Neuronal stem cell (in vitro differentiated cells): ENCODE measurements at regions not wholly inside any gene's neighbourhood (a gene's known extent, or its start where the extent isn't known, plus 50 kb on each side); places are given as distances from the start of the nearest gene placed in this dataset.

ENCODE experiments used
- DNase-seq: peaks from one replicate; pipeline ENCODE4 v3.0.0-alpha.2; 2013; ENCODE audit warnings: low spot score
- H2AFZ ChIP-seq: one replicate; pipeline ENCODE4 v1.6.1; 2013; ENCODE audit warnings: mild to moderate bottlenecking, low read length, inconsistent platforms
- H2AK5ac ChIP-seq: 2 replicates; pipeline ENCODE4 v1.6.1; 2013; ENCODE audit warnings: low read depth, mild to moderate bottlenecking, inconsistent platforms, low read length, moderate library complexity, mixed read lengths
- H2BK120ac ChIP-seq: 2 replicates; pipeline ENCODE4 v1.6.1; 2013; ENCODE audit warnings: low read depth, mild to moderate bottlenecking, inconsistent platforms, low read length, moderate library complexity, mixed read lengths
- H2BK12ac ChIP-seq: one replicate; pipeline ENCODE4 v1.6.1; 2013; ENCODE audit warnings: low read length, inconsistent platforms
- H2BK15ac ChIP-seq: 2 replicates; pipeline ENCODE4 v1.6.1; 2013; ENCODE audit warnings: mild to moderate bottlenecking, low read length, inconsistent platforms, mixed read lengths
- H2BK5ac ChIP-seq: one replicate; pipeline ENCODE4 v1.6.1; 2013; ENCODE audit warnings: inconsistent platforms, mild to moderate bottlenecking, low read length, moderate library complexity
- H3K14ac ChIP-seq: one replicate; pipeline ENCODE4 v1.6.1; 2013; ENCODE audit warnings: low read length, inconsistent platforms
- H3K18ac ChIP-seq: 2 replicates; pipeline ENCODE4 v1.6.1; 2013; ENCODE audit warnings: low read length, inconsistent platforms
- H3K23ac ChIP-seq: 2 replicates; pipeline ENCODE4 v1.6.1; 2013; ENCODE audit warnings: low read depth, mild to moderate bottlenecking, mixed read lengths, low read length, inconsistent platforms; ENCODE audit not compliant: poor library complexity
- H3K27ac ChIP-seq: replicated peaks from 3 replicates; pipeline ENCODE4 v1.5.1; 2013; ENCODE audit warnings: low read length, inconsistent platforms
- H3K27me3 ChIP-seq, 3 experiments: 2 replicates each; pipeline ENCODE4 v1.6.1; 2013; ENCODE audit warnings: low read length in 3 of 3, mild to moderate bottlenecking in 2 of 3, inconsistent platforms in 1 of 3, low read depth in 1 of 3, mixed read lengths in 1 of 3, moderate library complexity in 1 of 3; ENCODE audit not compliant: control insufficient read depth in 3 of 3, insufficient read depth in 3 of 3
- H3K36me3 ChIP-seq, 2 donors: replicated peaks in 1 of 2; 2 replicates each; pipeline ENCODE4 v1.6.1; 2013; ENCODE audit warnings: low read length in 2 of 2; ENCODE audit not compliant: control insufficient read depth in 2 of 2, insufficient read depth in 2 of 2
- H3K4ac ChIP-seq: 2 replicates; pipeline ENCODE4 v1.6.1; 2013; ENCODE audit warnings: inconsistent platforms, mild to moderate bottlenecking, low read length, moderate library complexity
- H3K4me1 ChIP-seq, 2 donors: 1 replicate in 1 of 2; 2 replicates in 1 of 2; pipeline ENCODE4 v1.6.1; 2013; ENCODE audit warnings: low read length in 2 of 2, low read depth in 1 of 2; ENCODE audit not compliant: control insufficient read depth in 2 of 2, insufficient read depth in 1 of 2
- H3K4me2 ChIP-seq: one replicate; pipeline ENCODE4 v1.6.1; 2013; ENCODE audit warnings: mild to moderate bottlenecking, low read length, inconsistent platforms; ENCODE audit not compliant: insufficient read depth, poor library complexity, severe bottlenecking
- H3K4me3 ChIP-seq, 2 donors: 2 replicates each; pipeline ENCODE4 v1.5.1; 2013; ENCODE audit warnings: low read length in 2 of 2, mild to moderate bottlenecking in 2 of 2, inconsistent platforms in 1 of 2, moderate library complexity in 1 of 2
- H3K79me1 ChIP-seq: one replicate; pipeline ENCODE4 v1.6.1; 2013; ENCODE audit warnings: low read depth, mild to moderate bottlenecking, inconsistent platforms, low read length, moderate library complexity
- H3K9ac ChIP-seq: one replicate; pipeline ENCODE4 v1.6.1; 2013; ENCODE audit warnings: mild to moderate bottlenecking, low read depth, low read length, inconsistent platforms; ENCODE audit not compliant: poor library complexity
- H3K9me3 ChIP-seq, 2 donors: replicated peaks in 1 of 2; 2 replicates each; pipeline versions ENCODE3 to v1.6.1; 2013; ENCODE audit warnings: low read length in 2 of 2, mild to moderate bottlenecking in 2 of 2, inconsistent platforms in 1 of 2, low read depth in 1 of 2, mixed read lengths in 1 of 2, moderate library complexity in 1 of 2; ENCODE audit not compliant: control insufficient read depth in 2 of 2, insufficient read depth in 1 of 2
- H4K8ac ChIP-seq: one replicate; pipeline ENCODE4 v1.6.1; 2013; ENCODE audit warnings: low read depth, mild to moderate bottlenecking, inconsistent platforms, low read length, moderate library complexity
- H4K91ac ChIP-seq: one replicate; pipeline ENCODE4 v1.6.1; 2013; ENCODE audit warnings: low read length, low read depth, mild to moderate bottlenecking, inconsistent platforms; ENCODE audit not compliant: poor library complexity
- WGBS, 2 donors: extraction: QIAGEN DNeasy Blood & Tissue Kit; methylation state at CpG; one replicate each; pipeline ENCODE4 v1.1.7; 2013; ENCODE audit warnings: missing lambda C conversion rate in 2 of 2, mixed read lengths in 1 of 2; ENCODE audit not compliant: insufficient read length in 2 of 2, insufficient replicate concordance in 1 of 2; ENCODE audit errors: extremely low coverage in 2 of 2; 5-methylcytosine and 5-hydroxymethylcytosine counted together

DNA sequence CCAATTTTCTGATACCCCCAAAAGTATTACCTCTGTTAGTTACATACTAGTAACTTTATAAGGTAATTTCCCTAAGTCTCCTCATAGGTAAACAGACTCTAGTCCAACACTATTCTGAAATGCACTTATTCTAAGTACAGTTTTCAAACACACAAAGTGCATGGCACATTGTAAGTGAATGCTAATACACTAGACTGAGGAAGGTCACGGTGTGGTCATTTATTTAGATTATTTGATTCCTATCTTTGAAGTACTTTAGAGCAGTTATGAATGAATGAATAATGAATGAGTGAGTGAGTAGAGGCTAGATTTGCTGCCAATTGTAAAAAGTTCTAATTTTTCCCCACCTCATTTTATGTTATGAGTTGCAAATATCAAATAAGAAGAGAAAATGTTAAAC is 132.8 kb upstream of the UGT8 start:
- DNase-seq = no peak
- Histone ChIP-seq H2BK12ac (no peak overlapping the region), H3K23ac (no peak overlapping the region), H2AK5ac (no peak overlapping the region), H2BK15ac (no peak overlapping the region), H4K8ac (no peak overlapping the region), H3K18ac (no peak overlapping the region), H3K36me3 (no peaks in the 10 kb centered on the region), H3K9ac (no peak overlapping the region), H3K4me3 (no peak overlapping the region), H3K4ac (no peak overlapping the region), H3K14ac (no peak overlapping the region), H3K4me1 (no peaks in the 10 kb centered on the region), H3K79me1 (no peaks in the 10 kb centered on the region), H2AFZ (no peak overlapping the region), H4K91ac (no peak overlapping the region), H3K27ac (no peak overlapping the region), H3K9me3 (no peaks in the 10 kb centered on the region), H2BK120ac (no peak overlapping the region), H2BK5ac (no peak overlapping the region), H3K4me2 (no peak overlapping the region), H3K27me3 (no peaks in the 10 kb centered on the region)
- WGBS, 2 donors = no CpG with 5 or more reads among the region's 1 CpG

DNA sequence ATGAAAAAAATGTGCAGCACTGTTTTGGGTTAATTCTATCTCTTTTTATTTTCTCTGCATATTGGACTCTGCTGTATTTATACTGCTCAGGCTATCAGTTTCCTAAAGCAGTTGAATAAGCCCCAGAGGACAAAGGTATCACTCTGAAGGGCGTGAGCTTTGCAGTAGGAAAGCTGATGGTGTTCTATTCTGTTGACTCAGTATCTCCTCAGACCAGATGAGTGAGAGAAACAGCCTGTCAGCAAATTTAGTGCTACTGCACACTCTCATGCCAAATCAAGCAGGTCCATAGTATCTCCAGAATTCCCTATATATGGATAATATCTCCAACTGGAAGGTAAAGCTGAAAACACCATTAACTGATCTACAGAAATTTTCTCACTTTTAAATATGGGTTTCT is 132.3 kb upstream of the UGT8 start:
- Histone ChIP-seq H3K4me3 (no peak overlapping the region), H4K91ac (no peak overlapping the region), H3K4ac (no peak overlapping the region), H3K4me1 (no peaks in the 10 kb centered on the region), H2BK5ac (no peak overlapping the region), H3K14ac (no peak overlapping the region), H3K9ac (no peak overlapping the region), H3K79me1 (no peaks in the 10 kb centered on the region), H3K9me3 (no peaks in the 10 kb centered on the region), H3K18ac (no peak overlapping the region), H4K8ac (no peak overlapping the region), H3K4me2 (no peak overlapping the region), H3K23ac (no peak overlapping the region), H2AK5ac (no peak overlapping the region), H3K27me3 (no peaks in the 10 kb centered on the region), H2BK15ac (no peak overlapping the region), H3K36me3 (no peaks in the 10 kb centered on the region), H2BK120ac (no peak overlapping the region), H2BK12ac (no peak overlapping the region), H3K27ac (no peak overlapping the region), H2AFZ (no peak overlapping the region)
- no peak for DNase-seq
- WGBS, 2 donors = no CpG with 5 or more reads among the region's 1 CpG

DNA sequence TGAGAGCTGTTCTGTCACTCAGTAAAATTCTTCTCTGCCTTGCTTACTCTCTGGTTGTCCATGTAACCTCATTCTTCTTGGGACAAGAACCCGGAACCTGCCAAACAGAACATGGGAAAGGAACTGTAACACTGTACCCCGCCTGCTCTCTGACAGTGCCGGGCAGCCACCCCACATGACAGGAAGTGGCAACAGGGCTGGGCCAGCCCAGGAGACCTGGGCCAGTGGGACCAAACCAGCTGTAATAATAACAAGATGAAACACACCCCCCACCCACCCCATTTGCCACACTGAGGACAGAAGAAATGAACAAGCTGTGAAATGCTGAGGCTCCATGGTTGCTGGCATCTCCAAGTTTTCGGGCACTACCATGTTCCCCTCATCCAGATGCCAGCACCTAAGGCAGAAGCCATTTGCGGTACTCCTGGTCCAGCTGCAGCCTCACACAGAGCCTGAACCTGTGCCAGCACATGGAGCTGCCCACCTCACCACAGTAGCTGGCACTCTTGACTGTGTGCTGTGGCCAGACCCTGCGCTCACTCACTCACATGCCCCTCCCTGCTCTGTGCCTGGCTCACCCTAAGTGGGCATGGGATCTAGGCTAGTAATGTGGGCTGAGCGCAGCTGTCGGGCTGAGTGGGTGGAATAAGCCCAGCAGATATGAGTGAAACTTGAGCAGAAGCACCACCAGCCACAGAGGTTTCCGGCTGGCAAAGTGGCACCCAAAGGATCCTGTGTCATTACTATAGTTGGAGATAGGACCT is 126.2 kb upstream of the UGT8 start:
- peak overlapping the region; percentile 58 for H3K18ac ChIP-seq
- no peak overlapping the region for H3K23ac ChIP-seq
- no peaks in the 10 kb centered on the region for H3K9me3 ChIP-seq
- no peaks in the 10 kb centered on the region for H3K79me1 ChIP-seq
- H2BK5ac ChIP-seq = no peak overlapping the region
- no peak overlapping the region for H3K9ac ChIP-seq
- no CpG with 5 or more reads among the region's 9 CpGs for WGBS, 2 donors
- no peak overlapping the region for H3K4me2 ChIP-seq
- no peak overlapping the region for H2BK15ac ChIP-seq
- no peak overlapping the region for H4K8ac ChIP-seq
- H4K91ac ChIP-seq = no peak overlapping the region
- H3K27me3 ChIP-seq = no peaks in the 10 kb centered on the region
- no peaks in the 10 kb centered on the region for H3K4me1 ChIP-seq
- H2BK120ac ChIP-seq = no peak overlapping the region
- no peak overlapping the region for H3K4ac ChIP-seq
- no peaks in the 10 kb centered on the region for H3K36me3 ChIP-seq
- no peak overlapping the region for H3K27ac ChIP-seq
- no peak overlapping the region for H2BK12ac ChIP-seq
- H3K14ac ChIP-seq = no peak overlapping the region
- no peak overlapping the region for H2AK5ac ChIP-seq
- no peak overlapping the region for H3K4me3 ChIP-seq
- no peak overlapping the region for H2AFZ ChIP-seq
- no peak for DNase-seq

DNA sequence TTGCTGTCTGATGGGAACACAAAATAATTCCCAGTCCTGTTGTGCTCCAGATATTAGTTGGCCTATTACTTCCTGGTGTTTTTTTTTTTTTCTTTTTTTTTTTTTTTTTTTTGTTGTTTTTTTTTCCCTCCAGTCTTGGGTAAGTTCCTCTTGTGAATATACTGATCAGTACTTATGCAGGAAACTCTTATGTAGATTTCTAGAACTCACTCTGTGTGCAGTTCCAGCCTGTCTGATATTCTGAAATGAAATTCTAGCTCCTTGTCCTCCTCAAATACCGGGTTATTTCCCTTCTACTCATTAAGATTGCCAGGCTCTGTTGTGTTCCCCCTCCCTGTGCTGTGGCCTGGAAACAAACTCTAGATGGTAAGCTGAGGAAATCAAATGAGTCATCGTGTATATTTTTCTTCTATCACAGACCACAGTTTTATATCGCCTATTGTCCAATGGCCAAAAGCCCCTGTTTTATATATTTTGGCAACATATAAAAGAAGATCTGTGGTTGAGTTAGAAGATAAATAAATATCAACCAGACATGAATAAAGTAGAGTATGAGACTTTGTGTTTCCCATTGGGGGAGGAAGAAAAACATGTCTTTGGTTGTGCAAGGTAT is 124.3 kb upstream of the UGT8 start:
- Histone ChIP-seq H3K9ac (no peak overlapping the region), H3K4ac (no peak overlapping the region)

More for the DNA sequence above, 124.3 kb upstream of the UGT8 start:
- no peak overlapping the region for H2BK12ac ChIP-seq
- no peaks in the 10 kb centered on the region for H3K4me1 ChIP-seq
- H2BK5ac ChIP-seq = no peak overlapping the region
- H2AK5ac ChIP-seq = no peak overlapping the region
- no peak overlapping the region for H4K8ac ChIP-seq
- H3K4me3 ChIP-seq = no peak overlapping the region
- H3K4me2 ChIP-seq = no peak overlapping the region
- H4K91ac ChIP-seq = no peak overlapping the region
- H2BK15ac ChIP-seq = no peak overlapping the region
- no peaks in the 10 kb centered on the region for H3K79me1 ChIP-seq
- no peak for DNase-seq
- H2BK120ac ChIP-seq = no peak overlapping the region
- H3K23ac ChIP-seq = no peak overlapping the region
- no CpG with 5 or more reads among the region's 3 CpGs for WGBS, 2 donors
- no peak overlapping the region for H2AFZ ChIP-seq
- no peaks in the 10 kb centered on the region for H3K27me3 ChIP-seq
- H3K36me3 ChIP-seq = no peaks in the 10 kb centered on the region
- no peaks in the 10 kb centered on the region for H3K9me3 ChIP-seq
- H3K18ac ChIP-seq = no peak overlapping the region
- H3K27ac ChIP-seq = no peak overlapping the region
- no peak overlapping the region for H3K14ac ChIP-seq
